Femur (tissue), 1 donor: ENCODE measurements at regions not wholly inside any gene's neighbourhood (a gene's known extent, or its start where the extent isn't known, plus 50 kb on each side); places are given as distances from the start of the nearest gene placed in this dataset.
"Not testable (repeated sequence)": the region's sequence is repeated elsewhere in the genome, so short reads cannot be mapped to it uniquely, and the experiment has no call there.

Experiments
- DNase-seq: peaks from one replicate; pipeline ENCODE4 v3.0.0-alpha.2; 2017

DNA sequence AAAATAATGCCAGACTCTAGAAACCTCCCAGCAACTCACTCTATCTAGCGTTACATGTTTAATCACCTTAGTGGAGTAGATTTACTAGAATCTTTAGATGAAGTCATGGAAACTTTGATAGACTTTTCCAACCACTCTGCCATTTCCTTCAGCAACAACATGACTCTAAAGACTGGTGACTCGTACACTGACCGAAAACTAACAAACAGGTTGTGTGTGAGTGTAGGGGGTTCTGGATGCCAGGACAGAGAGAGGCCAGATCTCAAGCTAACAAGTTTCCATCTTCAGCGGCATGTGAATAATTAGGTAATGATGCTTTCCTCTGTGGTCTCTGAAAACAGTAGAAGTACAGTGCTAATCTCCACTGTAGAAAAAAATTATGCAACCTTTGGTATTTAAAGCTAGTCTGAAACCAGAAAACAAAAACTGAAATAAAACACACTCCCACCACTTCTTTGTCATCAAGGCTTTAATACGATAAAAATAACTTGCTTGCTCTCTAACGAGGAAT lies 286.4 kb downstream of the PRDM5 start:
- no peak for DNase-seq

DNA sequence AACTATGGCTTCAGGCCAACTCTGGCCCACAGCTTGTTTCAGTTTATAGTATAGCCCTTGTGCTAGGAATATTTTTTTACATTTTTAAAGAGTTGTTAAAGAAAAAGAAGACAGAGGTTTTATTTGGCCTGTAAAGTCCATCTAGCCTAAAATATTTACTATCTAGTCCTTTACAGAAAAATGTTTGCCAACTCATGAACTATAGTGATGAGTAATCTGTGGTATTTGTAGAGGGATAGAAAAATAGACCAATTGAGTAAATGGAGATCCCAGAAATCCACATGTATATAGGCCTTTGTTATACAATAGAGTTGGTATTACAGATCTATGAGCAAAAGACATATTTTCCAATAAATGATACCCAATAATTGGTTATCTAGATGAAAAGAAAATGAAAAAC lies 288.7 kb downstream of the PRDM5 start:
- no peak for DNase-seq

DNA sequence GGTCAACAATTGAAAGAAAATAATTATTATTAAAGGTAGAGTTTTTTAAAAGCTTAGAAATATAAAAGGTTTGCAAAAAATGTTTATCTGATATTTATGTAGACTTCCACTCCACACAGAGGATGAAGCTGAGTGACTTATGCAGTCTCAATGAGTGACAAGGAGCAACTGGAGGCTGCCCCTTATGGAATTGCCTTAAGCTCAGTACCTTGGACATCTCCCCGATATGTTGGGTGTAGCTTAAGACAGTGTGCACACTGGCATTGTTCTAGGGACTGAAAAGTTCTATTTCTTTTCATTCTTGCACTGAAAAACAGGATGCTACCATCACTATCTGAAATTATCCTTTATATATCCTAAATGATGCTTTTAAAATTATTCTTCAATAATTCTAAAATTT lies 292.1 kb downstream of the PRDM5 start:
- no peak for DNase-seq

DNA sequence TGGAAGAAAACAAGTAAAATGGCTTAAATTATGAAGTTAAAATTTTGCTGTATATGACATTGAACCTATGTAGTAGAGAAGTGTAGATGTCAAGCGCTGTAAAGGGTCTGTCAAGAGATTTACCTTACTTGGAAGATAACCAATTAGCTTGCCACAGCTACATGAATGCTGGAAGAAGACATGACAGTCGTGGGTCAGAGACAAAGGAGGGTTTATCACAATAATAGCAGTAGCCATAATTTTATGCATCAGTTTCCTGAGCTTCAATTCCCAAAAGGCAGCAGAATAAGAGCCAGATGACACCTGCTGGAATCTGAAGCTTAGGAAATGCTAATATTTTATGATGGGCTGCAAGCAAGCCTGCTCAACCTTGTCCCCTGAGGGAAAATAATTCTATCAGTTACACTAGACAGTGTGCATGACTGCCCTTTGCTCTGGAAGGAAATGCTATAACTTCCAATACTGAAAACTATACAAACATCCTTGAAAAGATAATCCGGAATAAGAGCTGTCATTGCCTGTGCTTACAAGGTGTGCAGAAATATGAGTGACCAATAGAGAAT lies 292.9 kb downstream of the PRDM5 start:
- no peak for DNase-seq

DNA sequence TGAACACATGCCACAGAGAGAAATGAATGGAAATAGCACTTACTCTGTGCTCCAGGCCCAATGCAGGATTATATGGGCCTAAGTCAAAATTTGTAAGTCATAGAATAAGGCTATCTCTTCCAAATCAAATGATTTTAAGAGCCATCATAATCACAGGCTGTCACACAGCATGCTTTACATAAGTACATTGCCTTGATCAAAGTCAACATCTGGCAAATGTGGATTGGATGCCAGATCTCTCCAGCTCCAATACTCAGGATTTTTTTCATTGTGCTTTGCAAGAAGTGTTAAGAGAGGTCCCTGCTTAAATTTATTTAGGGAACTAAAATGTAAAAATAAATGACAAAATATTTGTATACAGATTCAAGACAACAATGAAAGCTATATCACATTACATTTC lies 299.9 kb downstream of the PRDM5 start:
- DNase-seq = no peak

GRCh38 chr4:120617171-120617570 lies 305.4 kb downstream of the PRDM5 start:
- no peak for DNase-seq

DNA sequence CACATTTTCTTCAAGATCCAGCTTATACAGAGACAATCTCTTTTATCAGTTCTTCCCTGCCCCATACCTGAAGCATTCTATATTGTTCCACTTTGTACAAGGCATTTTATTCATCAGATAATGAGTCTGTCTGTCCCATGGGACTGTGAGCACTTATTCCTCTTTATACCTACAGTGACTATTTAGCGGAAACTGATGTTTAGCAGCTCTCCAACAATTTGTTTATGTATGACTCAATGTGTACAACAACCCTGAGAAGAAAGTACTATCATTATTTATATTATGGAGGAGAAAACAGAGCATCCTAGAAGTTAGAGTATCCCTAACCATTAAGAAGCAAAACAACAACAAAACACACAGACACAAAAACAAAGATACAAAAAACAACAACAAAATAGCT lies 306.5 kb downstream of the PRDM5 start:
- no peak for DNase-seq

DNA sequence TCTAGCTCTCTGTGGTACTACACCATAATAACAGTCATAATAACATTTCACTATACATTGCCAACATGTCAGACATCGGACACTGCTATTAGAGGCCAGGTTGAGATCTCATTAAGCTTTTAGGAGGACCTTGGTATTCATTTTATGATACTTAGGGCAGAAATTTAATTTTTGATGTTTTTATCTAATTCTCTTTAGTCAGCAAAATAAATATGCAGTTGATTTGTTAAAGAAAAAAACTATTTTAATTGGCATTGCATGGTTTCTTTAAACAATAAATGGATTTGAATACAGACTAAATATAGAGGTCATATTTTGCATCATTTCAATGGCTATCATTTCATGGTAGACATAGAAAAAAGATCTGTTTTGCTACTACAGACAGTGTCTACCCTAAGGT lies 308.7 kb downstream of the PRDM5 start:
- DNase-seq = no peak

DNA sequence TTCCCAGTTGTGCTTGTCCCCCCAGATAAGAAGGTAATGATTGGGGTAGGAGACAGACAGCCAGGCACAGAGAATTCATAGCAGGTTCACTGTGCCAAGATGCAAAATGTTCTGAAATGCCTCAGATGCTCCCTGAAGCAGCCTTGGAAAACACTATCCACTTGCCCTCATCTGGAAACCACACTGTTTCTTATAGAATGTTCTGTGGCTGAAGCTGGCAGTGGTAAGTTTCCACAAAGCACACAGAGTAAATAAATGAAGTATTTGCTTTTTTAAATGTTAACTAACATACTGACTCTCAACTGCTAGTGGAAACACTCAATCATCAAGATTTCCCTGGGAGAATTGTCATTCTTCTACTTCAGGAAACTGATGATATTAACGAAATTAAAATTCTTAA lies 311.4 kb downstream of the PRDM5 start:
- DNase-seq = peak; percentile 34

DNA sequence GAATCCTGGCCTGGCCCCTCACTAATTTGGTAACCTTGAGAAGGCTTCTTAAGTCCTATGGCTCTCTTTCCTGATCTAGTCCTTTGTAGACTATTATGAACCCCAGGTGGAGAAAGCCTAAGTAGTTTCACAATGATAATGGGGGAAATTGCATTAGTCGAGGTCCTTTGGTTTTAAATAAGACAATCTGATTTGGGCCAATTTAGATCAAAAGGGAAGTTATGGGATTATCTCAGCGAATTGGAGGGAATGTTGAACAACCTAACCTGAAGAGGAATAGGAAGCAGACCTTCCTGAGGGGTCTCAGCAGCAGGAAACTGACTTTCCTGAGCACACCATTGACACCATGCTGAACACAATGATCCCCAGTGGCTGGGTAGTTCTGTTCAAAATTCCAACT lies 331.5 kb downstream of the PRDM5 start:
- no peak for DNase-seq

DNA sequence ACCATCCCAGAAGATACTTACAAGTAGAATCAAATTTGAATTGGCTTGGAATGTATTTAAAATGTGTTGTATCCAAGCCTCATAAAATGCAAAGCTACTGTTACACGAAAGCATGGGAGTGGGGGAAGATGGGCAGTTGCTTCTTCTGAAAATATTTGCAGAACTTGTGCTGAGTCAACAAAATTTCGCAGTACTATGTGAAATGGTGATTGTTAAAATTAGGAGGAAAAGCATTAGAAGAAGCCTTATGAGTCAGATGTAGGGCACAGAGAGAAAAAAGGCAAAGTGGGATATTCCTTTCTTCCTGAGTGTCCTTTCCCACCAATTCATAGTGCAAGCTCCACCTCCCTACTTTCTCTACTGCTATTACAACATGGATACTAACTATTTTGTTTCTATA lies 332.7 kb downstream of the PRDM5 start:
- no peak for DNase-seq

- no peak for DNase-seq
These were observed 353.8 kb downstream of the PRDM5 start for GRCh38 chr4:120568731-120569130.

DNA sequence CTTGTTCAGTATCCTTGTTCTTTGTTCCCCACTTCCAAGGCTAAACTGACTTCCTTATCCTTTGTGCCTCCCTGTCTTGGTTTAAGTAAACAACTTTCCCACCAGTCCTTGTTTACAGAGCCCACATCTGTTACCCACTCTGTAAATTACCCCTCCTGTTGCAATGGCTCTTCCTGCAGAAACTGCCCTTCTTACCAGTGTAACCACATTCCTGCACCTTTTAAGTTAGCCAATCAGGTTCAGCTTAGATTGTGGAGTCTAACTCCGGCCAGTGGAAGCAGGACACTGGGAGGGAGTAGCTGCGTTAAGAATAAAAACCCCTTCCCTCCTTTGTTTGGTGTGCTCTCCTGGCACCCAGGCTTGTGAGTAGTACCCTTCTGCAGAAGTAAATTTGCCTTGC lies 360.9 kb downstream of the PRDM5 start:
- no peak for DNase-seq

GRCh38 chr4:120557372-120557771 lies 365.2 kb downstream of the PRDM5 start:
- DNase-seq = no peak

GRCh38 chr4:120555058-120555457 lies 367.5 kb downstream of the PRDM5 start:
- no peak for DNase-seq

- DNase-seq = no peak
These were observed 368.4 kb downstream of the PRDM5 start for GRCh38 chr4:120554086-120554485.

- DNase-seq = not testable (repeated sequence)
These were observed 371.8 kb downstream of the PRDM5 start for GRCh38 chr4:120550624-120551220.

- DNase-seq = no peak
These were observed 373.4 kb downstream of the PRDM5 start for GRCh38 chr4:120549011-120549570.

GRCh38 chr4:120545391-120545790 lies 377.1 kb downstream of the PRDM5 start:
- DNase-seq = no peak

DNA sequence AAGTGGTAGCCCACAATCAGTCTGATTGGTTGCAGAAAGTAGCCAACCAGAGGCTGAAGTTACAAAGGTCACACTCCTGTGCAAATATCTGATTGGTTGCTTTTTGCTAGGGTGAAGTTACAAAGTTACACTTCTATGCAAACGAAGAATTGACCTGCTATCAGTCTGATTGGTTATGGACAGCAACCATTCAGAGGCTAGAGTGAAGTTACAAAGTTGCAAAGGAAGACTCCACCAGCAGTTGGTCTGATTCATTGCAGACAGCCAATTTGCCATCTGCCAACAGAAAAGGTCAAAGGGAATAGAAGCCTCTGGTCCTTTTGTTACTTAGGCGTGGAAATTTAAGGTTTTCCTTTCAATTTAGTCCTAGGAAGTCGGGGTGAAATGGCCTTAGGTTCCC lies 377.7 kb downstream of the PRDM5 start:
- no peak for DNase-seq

DNA sequence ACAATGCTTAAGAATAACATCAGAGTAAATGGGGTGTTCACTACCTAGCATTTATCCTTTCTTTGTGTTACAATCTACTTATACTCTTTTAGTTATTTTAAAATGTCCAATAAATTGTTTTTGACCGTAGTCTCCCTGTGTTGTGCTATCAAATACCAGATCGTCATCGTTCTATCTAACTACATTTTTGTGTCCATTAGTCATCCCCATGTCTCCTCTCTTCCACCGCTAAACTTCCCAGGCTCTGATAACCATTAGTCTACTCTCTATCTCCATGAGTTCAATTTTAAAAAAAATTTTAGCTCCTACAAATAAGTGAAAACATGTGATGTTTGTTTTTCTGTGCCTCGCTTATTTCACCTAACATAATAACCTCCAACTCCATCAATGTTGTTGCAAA lies 381.9 kb downstream of the PRDM5 start:
- DNase-seq = no peak

DNA sequence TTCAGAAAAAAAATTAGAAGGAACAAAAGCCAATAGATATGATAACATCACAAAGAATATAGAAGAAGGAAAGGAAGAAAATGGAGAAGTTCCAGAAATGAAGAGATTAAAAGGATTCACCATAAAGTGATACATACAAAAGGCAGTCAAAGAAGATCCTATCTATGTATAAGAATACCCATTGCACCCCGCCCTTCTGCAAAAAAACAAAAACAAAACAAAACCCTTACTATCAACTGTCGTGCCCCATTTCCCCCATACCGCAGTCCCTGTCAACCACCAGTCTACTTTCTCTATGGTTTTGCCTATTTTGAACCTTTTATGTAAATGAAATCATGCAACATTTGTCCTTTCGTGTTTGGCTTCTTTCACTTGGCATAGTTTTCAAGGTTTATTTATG lies 385.6 kb downstream of the PRDM5 start:
- DNase-seq = no peak

- DNase-seq = no peak
These were observed 394.1 kb downstream of the PRDM5 start for GRCh38 chr4:120528428-120528827.

DNA sequence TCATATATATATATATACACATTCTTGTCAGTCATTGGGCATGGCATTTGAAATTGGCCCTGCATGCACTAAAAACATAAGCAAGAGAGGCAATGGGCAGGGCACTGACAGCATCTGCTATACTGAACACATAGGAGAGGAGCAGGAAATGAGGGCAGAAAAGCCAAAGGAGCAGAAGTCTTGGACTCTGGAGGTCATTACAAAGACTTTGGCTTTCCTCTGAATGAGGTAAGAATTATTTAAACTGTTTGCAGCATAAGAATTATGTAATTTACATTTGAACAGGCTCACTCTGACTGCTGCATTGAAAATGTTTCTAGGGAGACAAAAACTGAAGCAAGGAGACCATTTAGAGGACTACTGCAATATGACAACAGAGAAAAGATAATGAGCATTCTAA lies 396.5 kb downstream of the PRDM5 start:
- no peak for DNase-seq

GRCh38 chr4:120525106-120525505 lies 397.4 kb downstream of the PRDM5 start:
- DNase-seq = no peak
